NB4 (cell line): ENCODE measurements at regions not wholly inside any gene's neighbourhood (a gene's known extent, or its start where the extent isn't known, plus 50 kb on each side); places are given as distances from the start of the nearest gene placed in this dataset.

Experiments
- POLR2A ChIP-seq: IDR thresholded peaks from 2 replicates; pipeline ENCODE4 v1.6.1; 2011; ENCODE audit warnings: mild to moderate bottlenecking; ENCODE audit not compliant: insufficient read length; ENCODE audit errors: extremely low read depth
- TF ChIP-seq, protein P1 (sequence below): IDR thresholded peaks from one replicate; pipeline ENCODE4 v1.5.1; 2012; ENCODE audit warnings: low read depth, low read length
- TF ChIP-seq, protein P2 (sequence below): IDR thresholded peaks from 2 replicates; pipeline ENCODE4 v1.6.1; 2011; ENCODE audit warnings: low read depth, low read length

DNA sequence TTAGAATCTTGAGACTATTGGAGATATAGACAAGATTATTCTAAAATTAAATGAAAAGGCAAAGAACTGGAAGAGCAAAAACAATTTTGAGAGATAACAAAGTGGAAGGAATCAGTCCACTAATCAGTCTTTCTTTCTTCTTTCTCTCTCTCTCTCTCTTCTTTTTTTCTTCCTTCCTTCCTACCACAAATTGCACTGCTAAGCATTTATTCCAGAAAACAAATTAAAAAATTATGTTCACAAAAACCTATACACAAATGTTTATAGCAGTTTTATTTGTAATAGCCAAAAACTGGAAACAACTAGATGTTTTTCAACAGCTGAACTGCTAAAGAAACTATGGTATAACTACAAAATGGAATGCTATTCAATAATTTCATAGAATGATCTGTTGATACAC is 291.9 kb upstream of the FTMT start:
- TF ChIP-seq, protein P1, sequence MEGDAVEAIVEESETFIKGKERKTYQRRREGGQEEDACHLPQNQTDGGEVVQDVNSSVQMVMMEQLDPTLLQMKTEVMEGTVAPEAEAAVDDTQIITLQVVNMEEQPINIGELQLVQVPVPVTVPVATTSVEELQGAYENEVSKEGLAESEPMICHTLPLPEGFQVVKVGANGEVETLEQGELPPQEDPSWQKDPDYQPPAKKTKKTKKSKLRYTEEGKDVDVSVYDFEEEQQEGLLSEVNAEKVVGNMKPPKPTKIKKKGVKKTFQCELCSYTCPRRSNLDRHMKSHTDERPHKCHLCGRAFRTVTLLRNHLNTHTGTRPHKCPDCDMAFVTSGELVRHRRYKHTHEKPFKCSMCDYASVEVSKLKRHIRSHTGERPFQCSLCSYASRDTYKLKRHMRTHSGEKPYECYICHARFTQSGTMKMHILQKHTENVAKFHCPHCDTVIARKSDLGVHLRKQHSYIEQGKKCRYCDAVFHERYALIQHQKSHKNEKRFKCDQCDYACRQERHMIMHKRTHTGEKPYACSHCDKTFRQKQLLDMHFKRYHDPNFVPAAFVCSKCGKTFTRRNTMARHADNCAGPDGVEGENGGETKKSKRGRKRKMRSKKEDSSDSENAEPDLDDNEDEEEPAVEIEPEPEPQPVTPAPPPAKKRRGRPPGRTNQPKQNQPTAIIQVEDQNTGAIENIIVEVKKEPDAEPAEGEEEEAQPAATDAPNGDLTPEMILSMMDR = no peak
- TF ChIP-seq POLR2A = no peak
- TF ChIP-seq, protein P2, sequence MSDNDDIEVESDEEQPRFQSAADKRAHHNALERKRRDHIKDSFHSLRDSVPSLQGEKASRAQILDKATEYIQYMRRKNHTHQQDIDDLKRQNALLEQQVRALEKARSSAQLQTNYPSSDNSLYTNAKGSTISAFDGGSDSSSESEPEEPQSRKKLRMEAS = no peak
